PC-3 (cell line): ENCODE measurements at regions not wholly inside any gene's neighbourhood (a gene's known extent, or its start where the extent isn't known, plus 50 kb on each side); places are given as distances from the start of the nearest gene placed in this dataset.

Source experiments
- CTCF ChIP-seq: fragments of 300-600 bp; sonication (generic); conservative IDR thresholded peaks from 2 replicates; pipeline ENCODE4 v1.5.1; 2017; ENCODE audit warnings: antibody characterized with exemption, low read depth, mild to moderate bottlenecking, low read length
- EZH2 ChIP-seq: fragments of 300-600 bp; sonication (generic); IDR thresholded peaks from one replicate; pipeline ENCODE4 v1.6.1; 2017; ENCODE audit warnings: antibody characterized with exemption, mild to moderate bottlenecking, low read length; ENCODE audit not compliant: unreplicated experiment
- EZH2phosphoT487 ChIP-seq: fragments of 300-600 bp; sonication (generic); IDR thresholded peaks from 2 replicates; pipeline ENCODE4 v1.6.1; 2018; ENCODE audit warnings: mild to moderate bottlenecking, antibody characterized with exemption, low read length, borderline replicate concordance

- no peak for TF ChIP-seq CTCF
- TF ChIP-seq EZH2 = no peak
- no peak for TF ChIP-seq EZH2phosphoT487
These were observed 81.8 kb upstream of the DST start for GRCh38 chr6:56724455-56724854.
